Tibial nerve (tissue), 4 donors: ENCODE measurements at regions not wholly inside any gene's neighbourhood (a gene's known extent, or its start where the extent isn't known, plus 50 kb on each side); places are given as distances from the start of the nearest gene placed in this dataset.

Experiments
- DNase-seq, 2 donors: peaks; one replicate each; pipeline ENCODE4 v3.0.0-alpha.2; 2019; ENCODE audit warnings: low spot score in 2 of 2
- H3K27ac ChIP-seq, 4 donors: fragments of 200-600 bp; sonication (generic) in 3 of 4; one replicate each; pipeline ENCODE4 v1.5.1; 2017 to 2019; ENCODE audit warnings: mild to moderate bottlenecking in 1 of 4
- H3K27me3 ChIP-seq, 2 donors: fragments of 200-600 bp; sonication (generic) in 1 of 2; one replicate each; pipeline versions ENCODE4 v1.5.1 to v1.6.0; 2017 to 2019
- H3K36me3 ChIP-seq, 3 donors: fragments of 200-600 bp; sonication (generic); one replicate each; pipeline ENCODE4 v1.5.1; 2018 to 2019
- H3K4me1 ChIP-seq, 4 donors: fragments of 200-600 bp; sonication (generic) in 3 of 4; one replicate each; pipeline ENCODE4 v1.5.1; 2017 to 2019
- H3K4me3 ChIP-seq, 4 donors: fragments of 200-600 bp; sonication (generic) in 3 of 4; one replicate each; pipeline ENCODE4 v1.5.1; 2017 to 2019; ENCODE audit warnings: mild to moderate bottlenecking in 1 of 4, moderate library complexity in 1 of 4
- H3K9me3 ChIP-seq, 4 donors: fragments of 200-600 bp; sonication (generic) in 3 of 4; one replicate each; pipeline ENCODE4 v1.5.1; 2017 to 2019
- EP300 ChIP-seq, 2 donors: sonication (generic); formaldehyde crosslinking; IDR thresholded peaks; one replicate each; pipeline ENCODE4 v1.6.1; 2017; ENCODE audit warnings: antibody characterized with exemption in 2 of 2, mild to moderate bottlenecking in 1 of 2
- POLR2A ChIP-seq, 2 donors: fragments of 450-650 bp; IDR thresholded peaks; one replicate each; pipeline ENCODE4 v1.6.1; 2017; ENCODE audit warnings: antibody characterized with exemption in 2 of 2, mild to moderate bottlenecking in 2 of 2, moderate library complexity in 2 of 2
- WGBS, 2 donors: methylation state at CpG; one replicate each; pipeline ENCODE4 v1.1.5; 2018; 5-methylcytosine and 5-hydroxymethylcytosine counted together
- TF ChIP-seq, protein P1 (sequence below), 5 experiments: fragments of 200-600 bp in 3 of 5; fragments of 450-650 bp in 2 of 5; sonication (generic) in 3 of 5; IDR thresholded peaks; one replicate each; pipeline ENCODE4 v1.5.1; 2016 to 2019; ENCODE audit warnings: antibody characterized with exemption in 5 of 5, mild to moderate bottlenecking in 3 of 5, moderate library complexity in 2 of 5

DNA sequence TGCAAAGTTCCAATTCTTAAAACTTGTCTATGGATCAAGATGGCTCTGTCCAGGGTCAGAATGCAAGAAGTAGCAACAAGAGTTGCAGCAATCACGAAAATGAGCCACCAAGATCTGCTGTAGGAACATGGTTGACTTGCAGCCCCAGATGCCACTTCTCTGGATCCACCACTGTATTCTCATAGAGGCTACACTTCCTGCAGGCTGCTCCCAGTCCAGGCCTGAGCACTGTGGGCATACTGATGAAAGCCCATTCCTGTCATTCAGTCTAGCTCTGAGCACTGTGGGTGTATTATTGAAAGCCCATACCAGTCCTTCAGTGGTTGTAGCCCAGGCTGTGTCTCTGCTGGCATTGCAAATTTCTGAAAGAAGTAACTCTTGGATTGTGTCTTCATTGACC lies 213.9 kb upstream of the AGAP1 start:
- 88 to 91% methylated on average over 1 of the region's 1 CpG for WGBS, 2 donors
- H3K27me3 ChIP-seq = no peaks in the 10 kb centered on the region
- H3K36me3 ChIP-seq = no peaks in the 10 kb centered on the region
- TF ChIP-seq, protein P1, sequence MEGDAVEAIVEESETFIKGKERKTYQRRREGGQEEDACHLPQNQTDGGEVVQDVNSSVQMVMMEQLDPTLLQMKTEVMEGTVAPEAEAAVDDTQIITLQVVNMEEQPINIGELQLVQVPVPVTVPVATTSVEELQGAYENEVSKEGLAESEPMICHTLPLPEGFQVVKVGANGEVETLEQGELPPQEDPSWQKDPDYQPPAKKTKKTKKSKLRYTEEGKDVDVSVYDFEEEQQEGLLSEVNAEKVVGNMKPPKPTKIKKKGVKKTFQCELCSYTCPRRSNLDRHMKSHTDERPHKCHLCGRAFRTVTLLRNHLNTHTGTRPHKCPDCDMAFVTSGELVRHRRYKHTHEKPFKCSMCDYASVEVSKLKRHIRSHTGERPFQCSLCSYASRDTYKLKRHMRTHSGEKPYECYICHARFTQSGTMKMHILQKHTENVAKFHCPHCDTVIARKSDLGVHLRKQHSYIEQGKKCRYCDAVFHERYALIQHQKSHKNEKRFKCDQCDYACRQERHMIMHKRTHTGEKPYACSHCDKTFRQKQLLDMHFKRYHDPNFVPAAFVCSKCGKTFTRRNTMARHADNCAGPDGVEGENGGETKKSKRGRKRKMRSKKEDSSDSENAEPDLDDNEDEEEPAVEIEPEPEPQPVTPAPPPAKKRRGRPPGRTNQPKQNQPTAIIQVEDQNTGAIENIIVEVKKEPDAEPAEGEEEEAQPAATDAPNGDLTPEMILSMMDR (IDR thresholded peaks at IDR 0.05) = no peak
- no peak for TF ChIP-seq POLR2A (IDR thresholded peaks at IDR 0.05)
- TF ChIP-seq EP300 (IDR thresholded peaks at IDR 0.05) = no peak
- H3K27ac ChIP-seq = no peak overlapping the region
- no peak for DNase-seq
- H3K9me3 ChIP-seq = no peaks in the 10 kb centered on the region
- H3K4me1 ChIP-seq = no peaks in the 10 kb centered on the region
- H3K4me3 ChIP-seq = no peak overlapping the region

DNA sequence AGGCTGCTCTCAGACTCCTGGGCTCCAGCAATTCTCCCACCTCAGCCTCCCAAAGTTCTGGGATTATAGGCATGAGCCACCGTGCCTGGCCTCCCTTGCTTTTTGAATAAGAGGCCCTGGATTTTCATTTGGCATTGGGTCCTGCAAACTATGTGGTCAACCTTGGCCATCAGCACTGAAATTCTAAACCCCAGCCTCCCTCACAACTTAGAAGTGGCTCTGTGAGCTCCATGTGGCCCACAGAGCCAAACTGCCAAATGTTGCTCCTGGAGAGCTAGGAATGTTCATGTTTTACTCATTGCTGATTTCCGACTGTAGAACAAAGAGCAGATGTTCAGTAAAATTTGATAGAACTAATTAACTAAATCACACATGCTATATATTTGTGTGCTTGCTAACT lies 210.6 kb upstream of the AGAP1 start:
- Histone ChIP-seq H3K4me1 (no peaks in the 10 kb centered on the region), H3K27ac (no peak overlapping the region), H3K4me3 (no peak overlapping the region), H3K9me3 (peaks cover 0 to 6% (median 0%) of the 10 kb centered on the region in 4 donors), H3K36me3 (no peaks in the 10 kb centered on the region), H3K27me3 (no peaks in the 10 kb centered on the region)
- TF ChIP-seq EP300 (IDR thresholded peaks at IDR 0.05) (no peak), POLR2A (IDR thresholded peaks at IDR 0.05) (no peak)
- TF ChIP-seq, protein P1 (IDR thresholded peaks at IDR 0.05) = no peak
- WGBS, 2 donors = 81 to 97% methylated on average over 2 of the region's 2 CpGs
- no peak for DNase-seq

DNA sequence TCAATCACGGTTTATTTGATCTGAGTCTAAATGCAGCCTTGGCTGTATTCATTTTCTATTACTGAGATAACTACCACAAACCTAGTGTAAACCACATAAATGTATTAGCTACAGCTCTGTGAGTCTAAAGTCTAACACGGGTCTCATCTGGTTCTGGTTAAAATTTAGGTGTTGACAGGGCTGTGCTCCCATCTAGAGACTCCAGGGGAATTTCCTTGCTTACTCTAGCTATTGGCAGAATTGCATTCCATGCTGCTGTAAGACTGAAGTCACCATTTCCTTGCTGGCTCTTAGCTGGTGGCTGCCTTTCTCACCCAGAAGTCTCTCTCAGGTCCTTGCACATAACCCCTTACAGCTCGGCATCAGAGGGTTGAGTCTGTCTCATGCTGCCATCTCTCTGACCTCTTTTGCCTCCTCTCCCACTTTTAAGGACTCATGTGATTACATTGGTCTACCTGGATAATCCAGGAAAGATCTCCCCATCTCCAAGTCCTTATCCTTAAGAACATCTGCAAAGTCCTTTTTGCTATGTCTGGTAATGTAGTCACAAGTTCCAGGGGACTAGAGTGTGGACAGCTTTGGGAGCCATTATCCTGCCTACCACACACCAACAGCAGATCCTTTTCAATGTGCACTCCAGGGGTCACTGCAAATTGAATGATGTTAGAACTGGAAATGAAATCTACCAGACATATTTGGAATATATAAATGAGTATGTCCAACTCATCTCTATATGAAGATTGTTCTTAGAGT lies 207.0 kb upstream of the AGAP1 start:
- DNase-seq = no peak
- TF ChIP-seq, protein P1 (IDR thresholded peaks at IDR 0.05) = no peak
- TF ChIP-seq POLR2A (IDR thresholded peaks at IDR 0.05) = no peak
- no peak for TF ChIP-seq EP300 (IDR thresholded peaks at IDR 0.05)
- 71 to 76% methylated on average over 3 of the region's 3 CpGs for WGBS, 2 donors

DNA sequence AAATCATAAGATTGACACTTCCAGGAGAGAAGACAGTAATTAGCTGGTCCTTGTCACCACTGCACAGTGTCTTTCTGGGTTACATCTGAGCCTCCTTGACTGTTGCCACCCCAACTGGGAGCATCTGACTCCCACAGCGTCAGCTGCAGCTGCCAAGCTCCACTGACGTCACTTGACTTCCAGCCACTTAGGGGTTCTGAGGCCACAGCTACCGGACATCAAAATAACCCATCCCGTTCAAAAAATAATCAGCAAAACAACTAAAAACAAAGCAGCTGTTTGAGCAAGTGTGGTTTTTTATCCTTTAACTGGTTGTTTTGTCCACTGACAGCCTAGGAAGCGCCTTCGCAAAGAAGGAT lies 206.5 kb upstream of the AGAP1 start:
- Histone ChIP-seq H3K9me3 (peaks cover 0 to 6% (median 0%) of the 10 kb centered on the region in 4 donors), H3K4me1 (no peaks in the 10 kb centered on the region), H3K27me3 (no peaks in the 10 kb centered on the region), H3K36me3 (no peaks in the 10 kb centered on the region), H3K27ac (no peak overlapping the region), H3K4me3 (no peak overlapping the region)
- 48 to 49% methylated on average over 6 of the region's 6 CpGs for WGBS, 2 donors
- TF ChIP-seq EP300 (IDR thresholded peaks at IDR 0.05) (no peak), POLR2A (IDR thresholded peaks at IDR 0.05) (no peak)
- TF ChIP-seq, protein P1 (IDR thresholded peaks at IDR 0.05) = no peak
- no peak for DNase-seq

More for the DNA sequence above, 207.0 kb upstream of the AGAP1 start:
- H3K4me1 ChIP-seq = no peaks in the 10 kb centered on the region
- no peaks in the 10 kb centered on the region for H3K36me3 ChIP-seq
- H3K27me3 ChIP-seq = no peaks in the 10 kb centered on the region
- H3K27ac ChIP-seq = no peak overlapping the region
- H3K4me3 ChIP-seq = no peak overlapping the region
- H3K9me3 ChIP-seq = peaks cover 0 to 6% (median 0%) of the 10 kb centered on the region in 4 donors

DNA sequence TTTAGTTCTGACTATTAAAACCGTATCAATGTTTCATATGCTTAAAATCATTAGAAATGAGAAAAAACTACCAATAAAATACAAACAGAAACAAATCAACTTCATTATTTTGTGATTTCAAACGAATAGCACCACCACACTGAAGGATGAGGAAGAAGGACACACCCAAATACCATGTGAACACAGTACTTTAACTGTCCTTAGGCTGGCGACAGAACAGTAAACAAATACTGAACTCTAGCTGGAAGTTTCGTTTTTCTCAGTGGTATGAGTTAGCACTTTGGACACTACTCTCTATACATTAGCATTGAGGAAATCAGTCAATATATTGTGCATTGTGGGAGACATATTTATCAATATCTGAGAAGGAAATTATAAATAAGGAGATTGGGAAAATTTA lies 202.4 kb upstream of the AGAP1 start:
- Histone ChIP-seq H3K4me1 (no peaks in the 10 kb centered on the region), H3K36me3 (no peaks in the 10 kb centered on the region), H3K4me3 (no peak overlapping the region), H3K27ac (no peak overlapping the region), H3K27me3 (no peaks in the 10 kb centered on the region), H3K9me3 (no peaks in the 10 kb centered on the region)
- DNase-seq = no peak
- TF ChIP-seq, protein P1 (IDR thresholded peaks at IDR 0.05) = no peak
- no peak for TF ChIP-seq POLR2A (IDR thresholded peaks at IDR 0.05)
- no peak for TF ChIP-seq EP300 (IDR thresholded peaks at IDR 0.05)
- 54 to 61% methylated on average over 4 of the region's 4 CpGs for WGBS, 2 donors
